Neural cell (in vitro differentiated cells): ENCODE measurements at regions not wholly inside any gene's neighbourhood (a gene's known extent, or its start where the extent isn't known, plus 50 kb on each side); places are given as distances from the start of the nearest gene placed in this dataset.

Experiments
- CTCF ChIP-seq: fragments of 450-650 bp; IDR thresholded peaks from 2 replicates; pipeline ENCODE4 v1.5.1; 2014; ENCODE audit warnings: antibody characterized with exemption, mild to moderate bottlenecking, moderate library complexity; ENCODE audit not compliant: poor library complexity, severe bottlenecking
- POLR2AphosphoS5 ChIP-seq: IDR thresholded peaks from 2 replicates; pipeline ENCODE4 v1.6.1; 2012
- SMC3 ChIP-seq: fragments of 450-650 bp; conservative IDR thresholded peaks from 2 replicates; pipeline ENCODE4 v1.6.1; 2014; ENCODE audit warnings: antibody characterized with exemption, mild to moderate bottlenecking, moderate library complexity; ENCODE audit not compliant: poor library complexity
- TAF1 ChIP-seq: IDR thresholded peaks from 2 replicates; pipeline ENCODE4 v1.6.1; 2012; ENCODE audit warnings: low read depth

- TF ChIP-seq CTCF, result no peak
- no peak for TF ChIP-seq POLR2AphosphoS5
- no peak for TF ChIP-seq SMC3
- no peak for TF ChIP-seq TAF1
Measured at GRCh38 chr12:92446083-92446460, 256.7 kb upstream of the PLEKHG7 start.
